IMR-90 (cell line): ENCODE measurements at regions not wholly inside any gene's neighbourhood (a gene's known extent, or its start where the extent isn't known, plus 50 kb on each side); places are given as distances from the start of the nearest gene placed in this dataset.

ENCODE experiments used
- ATAC-seq: fragments of 200-7000 bp; cut with Tn5 transposase; 2 replicates; pipeline ENCODE4 v1.9.1; 2020; ENCODE audit warnings: low read depth, mild to moderate bottlenecking, moderate library complexity
- BruUV-seq: library from RNA; stranded (reverse); fragments of 400-500 nt; replicated peaks from 2 replicates; lab custom pipeline; 2021; lab: Mats Ljungman, UMichigan
- CTCF ChIA-PET: fragments of 300-600 bp; formaldehyde crosslinking; extraction: SDS; loops from one replicate; lab custom pipeline; 2021; ENCODE audit warnings: antibody characterized with exemption; lab: Yijun Ruan, JAX
- POLR2A ChIA-PET: fragments of 300-600 bp; sonication (Branson Sonifier 250); formaldehyde crosslinking; loops from one replicate; lab custom pipeline; 2022; ENCODE audit warnings: antibody characterized with exemption; ENCODE audit not compliant: unreplicated experiment; lab: Charles Lee
- DNase-seq: peaks from one replicate; pipeline ENCODE4 v3.0.0; 2013
- H2AFZ ChIP-seq: replicated peaks from 2 replicates; pipeline ENCODE3; 2013; ENCODE audit warnings: low read length, mild to moderate bottlenecking; ENCODE audit not compliant: poor library complexity
- H2AK5ac ChIP-seq: 2 replicates; pipeline ENCODE4 v1.6.1; 2013; ENCODE audit warnings: low read depth, low read length, inconsistent platforms
- H2AK9ac ChIP-seq: replicated peaks from 2 replicates; pipeline ENCODE3; 2013; ENCODE audit warnings: mild to moderate bottlenecking, low read depth, low read length, moderate library complexity; ENCODE audit not compliant: poor library complexity
- H2BK120ac ChIP-seq: 2 replicates; pipeline ENCODE4 v1.6.1; 2013; ENCODE audit warnings: low read depth, low read length, inconsistent platforms
- H2BK15ac ChIP-seq: 3 replicates; pipeline ENCODE4 v1.6.1; 2013; ENCODE audit warnings: low read depth, low read length, inconsistent platforms
- H2BK20ac ChIP-seq: 2 replicates; pipeline ENCODE4 v1.6.1; 2013; ENCODE audit warnings: low read depth, mild to moderate bottlenecking, inconsistent platforms, low read length, moderate library complexity
- H2BK5ac ChIP-seq: 2 replicates; pipeline ENCODE4 v1.6.1; 2013; ENCODE audit warnings: mild to moderate bottlenecking, low read depth, low read length, inconsistent platforms; ENCODE audit not compliant: poor library complexity, severe bottlenecking
- H3K14ac ChIP-seq: replicated peaks from 2 replicates; pipeline ENCODE4 v1.6.1; 2013; ENCODE audit warnings: low read depth, low read length, inconsistent platforms
- H3K18ac ChIP-seq: 2 replicates; pipeline ENCODE4 v1.6.1; 2013; ENCODE audit warnings: low read depth, low read length, control low read depth
- H3K23ac ChIP-seq: 2 replicates; pipeline ENCODE4 v1.6.1; 2013; ENCODE audit warnings: low read depth, low read length, inconsistent platforms
- H3K27ac ChIP-seq: 2 replicates; pipeline ENCODE4 v1.5.1; 2013; ENCODE audit warnings: mild to moderate bottlenecking, control low read depth, low read length; ENCODE audit not compliant: insufficient read depth
- H3K27me3 ChIP-seq: 2 replicates; pipeline ENCODE4 v1.6.1; 2013; ENCODE audit warnings: low read length; ENCODE audit not compliant: control insufficient read depth, insufficient read depth
- H3K36me3 ChIP-seq: 2 replicates; pipeline ENCODE4 v1.6.1; 2013; ENCODE audit warnings: low read length, mixed read lengths; ENCODE audit not compliant: control insufficient read depth, insufficient read depth
- H3K4ac ChIP-seq: 2 replicates; pipeline ENCODE4 v1.6.1; 2013; ENCODE audit warnings: low read depth, low read length, inconsistent platforms
- H3K4me1 ChIP-seq: 2 replicates; pipeline ENCODE4 v1.6.1; 2013; ENCODE audit warnings: low read length, mixed read lengths; ENCODE audit not compliant: control insufficient read depth, insufficient read depth
- H3K4me2 ChIP-seq: 2 replicates; pipeline ENCODE4 v1.6.1; 2013; ENCODE audit warnings: low read depth, mild to moderate bottlenecking, control low read depth, low read length, moderate library complexity
- H3K4me3 ChIP-seq: 2 replicates; pipeline ENCODE4 v1.5.1; 2013; ENCODE audit warnings: low read depth, mild to moderate bottlenecking, control low read depth, low read length, moderate library complexity; ENCODE audit not compliant: insufficient read depth
- H3K56ac ChIP-seq: 2 replicates; pipeline ENCODE4 v1.6.1; 2013; ENCODE audit warnings: low read length, inconsistent platforms; ENCODE audit not compliant: insufficient read depth; ENCODE audit errors: extremely low read depth
- H3K79me1 ChIP-seq, 2 experiments: 2 replicates each; pipeline ENCODE4 v1.6.1; 2013; ENCODE audit warnings: low read length in 2 of 2, inconsistent platforms in 1 of 2, low read depth in 1 of 2
- H3K9ac ChIP-seq: 2 replicates; pipeline ENCODE4 v1.6.1; 2013; ENCODE audit warnings: low read depth, low read length, control low read depth
- H3K9me1 ChIP-seq: 2 replicates; pipeline ENCODE4 v1.6.1; 2013; ENCODE audit warnings: low read length, inconsistent platforms; ENCODE audit not compliant: insufficient read depth
- H3K9me3 ChIP-seq: 2 replicates; pipeline ENCODE4 v1.6.1; 2013; ENCODE audit warnings: low read length; ENCODE audit not compliant: control insufficient read depth, insufficient read depth
- H4K20me1 ChIP-seq: 2 replicates; pipeline ENCODE4 v1.6.1; 2013; ENCODE audit warnings: low read length, inconsistent platforms; ENCODE audit not compliant: insufficient read depth
- H4K5ac ChIP-seq: 2 replicates; pipeline ENCODE4 v1.6.1; 2013; ENCODE audit warnings: mild to moderate bottlenecking, low read depth, low read length, control low read depth
- H4K8ac ChIP-seq, 2 experiments: 2 replicates each; pipeline ENCODE4 v1.6.1; 2013; ENCODE audit warnings: low read depth in 2 of 2, low read length in 2 of 2, control low read depth in 1 of 2, inconsistent platforms in 1 of 2
- H4K91ac ChIP-seq: 2 replicates; pipeline ENCODE4 v1.6.1; 2013; ENCODE audit warnings: low read depth, low read length, inconsistent platforms; ENCODE audit not compliant: insufficient read depth
- MXI1 ChIP-seq: IDR thresholded peaks from 2 replicates; pipeline ENCODE4 v1.6.1; 2012; ENCODE audit warnings: low read depth, mild to moderate bottlenecking, low read length, moderate library complexity, borderline replicate concordance
- RCOR1 ChIP-seq: IDR thresholded peaks from 2 replicates; pipeline ENCODE4 v1.6.1; 2012; ENCODE audit warnings: mild to moderate bottlenecking, low read length, improper control_type of control experiment; ENCODE audit not compliant: insufficient replicate concordance
- WGBS, 2 experiments: methylation state at CpG; one replicate each; pipeline versions ENCODE4 v1.1.5 to v1.1.7; 2013; ENCODE audit warnings: missing lambda C conversion rate in 2 of 2; ENCODE audit not compliant: insufficient read length in 1 of 2; ENCODE audit errors: extremely low coverage in 2 of 2; 5-methylcytosine and 5-hydroxymethylcytosine counted together
- dilution Hi-C: fragments of 300-500 bp; cut with HindIII; formaldehyde crosslinking; loops from one replicate; pipeline ENCODE4 v1.14.3; 2018; ENCODE audit warnings: low sequenced_read_pairs; ENCODE audit not compliant: unreplicated experiment
- in situ Hi-C: fragments of 300-500 bp; cut with MboI; formaldehyde crosslinking; loops from 3 replicates; pipeline ENCODE4 v1.14.3; 2019; ENCODE audit warnings: low sequenced_read_pairs, inconsistent platforms, mixed read lengths
- intact Hi-C: fragments of 100-400 bp; cut with micrococcal nuclease; formaldehyde crosslinking; loops from 2 replicates; pipeline ENCODE4 v1.10.0; 2022
- TF ChIP-seq, protein P1 (sequence below): fragments of 150-350 bp; IDR thresholded peaks from 2 replicates; pipeline ENCODE4 v1.6.1; 2017; ENCODE audit warnings: mild to moderate bottlenecking, antibody characterized with exemption, low read length, low read depth
- TF ChIP-seq, protein P2 (sequence below): conservative IDR thresholded peaks from 2 replicates; pipeline ENCODE4 v1.5.1; 2012; ENCODE audit warnings: mild to moderate bottlenecking, low read depth, low read length, improper control_type of control experiment

DNA sequence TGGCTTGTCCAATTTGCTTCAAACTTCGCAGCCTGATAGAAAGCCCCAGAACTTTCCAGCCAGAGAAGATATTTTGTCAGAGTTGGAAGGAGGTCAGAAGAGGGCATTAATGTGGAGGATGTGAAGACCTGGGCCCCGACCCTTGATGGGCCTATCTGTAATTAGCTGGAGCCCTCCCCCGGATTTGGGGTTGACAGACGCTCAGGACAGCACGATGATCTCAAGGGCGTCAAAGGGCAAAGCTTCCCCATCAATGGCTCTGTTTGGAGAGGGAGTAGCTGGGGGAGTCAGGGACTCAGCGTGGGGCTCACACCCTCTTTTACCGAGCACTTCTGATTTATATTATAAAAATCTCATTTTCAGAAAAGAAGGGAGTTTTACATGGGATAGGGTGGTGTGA is 59.0 kb upstream of the PPP2R3B start:
- in situ Hi-C loops, result no loop called here
- BruUV-seq, result no TSS peak

More for the DNA sequence above, 59.0 kb upstream of the PPP2R3B start:
- Histone ChIP-seq H2AK5ac (no peak overlapping the region), H2AK9ac (no peak overlapping the region), H3K4me1 (no peaks in the 10 kb centered on the region), H3K4me2 (no peak overlapping the region), H4K20me1 (no peaks in the 10 kb centered on the region), H3K27ac (no peak overlapping the region), H2BK20ac (no peak overlapping the region), H2BK120ac (no peak overlapping the region), H3K56ac (no peak overlapping the region), H3K36me3 (no peaks in the 10 kb centered on the region), H2BK5ac (no peak overlapping the region), H4K5ac (no peak overlapping the region), H4K91ac (no peak overlapping the region), H4K8ac (no peak overlapping the region), H3K27me3 (no peaks in the 10 kb centered on the region), H3K23ac (no peak overlapping the region), H3K18ac (no peak overlapping the region), H2BK15ac (no peak overlapping the region), H3K14ac (no peak overlapping the region), H3K9me1 (no peaks in the 10 kb centered on the region), H3K79me1 (no peaks in the 10 kb centered on the region), H3K4me3 (no peak overlapping the region), H3K4ac (no peak overlapping the region), H3K9me3 (peaks cover 8% of the 10 kb centered on the region), H3K9ac (no peak overlapping the region), H2AFZ (no peak overlapping the region)
- no CpG with 5 or more reads among the region's 8 CpGs for WGBS, 2 experiments
- intact Hi-C loops (no loop called here), dilution Hi-C loops (no loop called here)
- ChIA-PET POLR2A (no interaction called here), CTCF (no interaction called here)
- no peak for TF ChIP-seq MXI1
- TF ChIP-seq, protein P1, sequence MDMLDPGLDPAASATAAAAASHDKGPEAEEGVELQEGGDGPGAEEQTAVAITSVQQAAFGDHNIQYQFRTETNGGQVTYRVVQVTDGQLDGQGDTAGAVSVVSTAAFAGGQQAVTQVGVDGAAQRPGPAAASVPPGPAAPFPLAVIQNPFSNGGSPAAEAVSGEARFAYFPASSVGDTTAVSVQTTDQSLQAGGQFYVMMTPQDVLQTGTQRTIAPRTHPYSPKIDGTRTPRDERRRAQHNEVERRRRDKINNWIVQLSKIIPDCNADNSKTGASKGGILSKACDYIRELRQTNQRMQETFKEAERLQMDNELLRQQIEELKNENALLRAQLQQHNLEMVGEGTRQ, result no peak
- TF ChIP-seq, protein P2, sequence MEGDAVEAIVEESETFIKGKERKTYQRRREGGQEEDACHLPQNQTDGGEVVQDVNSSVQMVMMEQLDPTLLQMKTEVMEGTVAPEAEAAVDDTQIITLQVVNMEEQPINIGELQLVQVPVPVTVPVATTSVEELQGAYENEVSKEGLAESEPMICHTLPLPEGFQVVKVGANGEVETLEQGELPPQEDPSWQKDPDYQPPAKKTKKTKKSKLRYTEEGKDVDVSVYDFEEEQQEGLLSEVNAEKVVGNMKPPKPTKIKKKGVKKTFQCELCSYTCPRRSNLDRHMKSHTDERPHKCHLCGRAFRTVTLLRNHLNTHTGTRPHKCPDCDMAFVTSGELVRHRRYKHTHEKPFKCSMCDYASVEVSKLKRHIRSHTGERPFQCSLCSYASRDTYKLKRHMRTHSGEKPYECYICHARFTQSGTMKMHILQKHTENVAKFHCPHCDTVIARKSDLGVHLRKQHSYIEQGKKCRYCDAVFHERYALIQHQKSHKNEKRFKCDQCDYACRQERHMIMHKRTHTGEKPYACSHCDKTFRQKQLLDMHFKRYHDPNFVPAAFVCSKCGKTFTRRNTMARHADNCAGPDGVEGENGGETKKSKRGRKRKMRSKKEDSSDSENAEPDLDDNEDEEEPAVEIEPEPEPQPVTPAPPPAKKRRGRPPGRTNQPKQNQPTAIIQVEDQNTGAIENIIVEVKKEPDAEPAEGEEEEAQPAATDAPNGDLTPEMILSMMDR, result no peak
- no peak for TF ChIP-seq RCOR1
- no peak for ATAC-seq
- no peak for DNase-seq
